Endothelial cell of umbilical vein (primary cell): ENCODE measurements at regions not wholly inside any gene's neighbourhood (a gene's known extent, or its start where the extent isn't known, plus 50 kb on each side); places are given as distances from the start of the nearest gene placed in this dataset.
"Not testable (repeated sequence)": the region's sequence is repeated elsewhere in the genome, so short reads cannot be mapped to it uniquely, and the experiment has no call there.

Experiments
- BruUV-seq: library from RNA; stranded (reverse); fragments of 400-500 nt; replicated peaks from 2 replicates; lab custom pipeline; 2021; lab: Mats Ljungman, UMichigan
- CTCF ChIA-PET: fragments of 300-600, 350-600 bp; sonication (Branson Sonifier 250); formaldehyde crosslinking; loops from one replicate; lab custom pipeline; 2021; ENCODE audit warnings: antibody characterized with exemption, inconsistent platforms; lab: Charles Lee
- POLR2A ChIA-PET: fragments of 300-600, 350-600 bp; sonication (Branson Sonifier 250); formaldehyde crosslinking; loops from one replicate; lab custom pipeline; 2021; ENCODE audit warnings: antibody characterized with exemption, inconsistent platforms; lab: Charles Lee
- DNase-seq: peaks from one replicate; pipeline ENCODE4 v3.0.0-alpha.2; 2011; ENCODE audit warnings: low read depth, low spot score
- FAIRE-seq: peaks from 2 replicates; lab custom pipeline; 2011; peaks lifted over from hg19 to GRCh38; lab: Jason Lieb, UNC
- H2AFZ ChIP-seq: 2 replicates; pipeline ENCODE4 v1.6.0; 2012; ENCODE audit warnings: low read depth, low read length, control low read depth, inconsistent platforms
- H3K27ac ChIP-seq: 2 replicates; pipeline ENCODE4 v1.5.1; 2011; ENCODE audit warnings: low read depth, mild to moderate bottlenecking, control low read depth, low read length, moderate library complexity; ENCODE audit not compliant: insufficient read depth
- H3K27me3 ChIP-seq, 2 experiments: 2 replicates each; pipeline versions ENCODE4 v1.6.0 to v1.6.1; 2011; ENCODE audit warnings: low read length in 2 of 2, mixed read lengths in 1 of 2; ENCODE audit not compliant: control insufficient read depth in 2 of 2, insufficient read depth in 2 of 2
- H3K36me3 ChIP-seq, 2 experiments: 2 replicates in 1 of 2; 3 replicates in 1 of 2; pipeline ENCODE4 v1.5.1; 2011; ENCODE audit warnings: low read length in 2 of 2, mild to moderate bottlenecking in 1 of 2, moderate library complexity in 1 of 2; ENCODE audit not compliant: control insufficient read depth in 2 of 2, insufficient read depth in 2 of 2; ENCODE audit errors: extremely low read depth in 1 of 2
- H3K4me1 ChIP-seq: 3 replicates; pipeline ENCODE4 v1.5.1; 2011; ENCODE audit warnings: mild to moderate bottlenecking, low read length; ENCODE audit not compliant: control insufficient read depth, insufficient read depth; ENCODE audit errors: extremely low read depth
- H3K4me2 ChIP-seq: 2 replicates; pipeline ENCODE4 v1.6.1; 2011; ENCODE audit warnings: low read length, control low read depth, mixed read lengths; ENCODE audit not compliant: insufficient read depth
- H3K4me3 ChIP-seq, 3 experiments: fragments of 200-600 bp in 1 of 3; sonication (generic), shearing (Covaris generic) in 1 of 3; replicated peaks in 1 of 3; 2 replicates each; pipeline ENCODE4 v1.5.1; 2011 to 2016; ENCODE audit warnings: control low read depth in 3 of 3, low read length in 3 of 3, mild to moderate bottlenecking in 2 of 3, inconsistent platforms in 1 of 3, low read depth in 1 of 3, moderate library complexity in 1 of 3; ENCODE audit not compliant: insufficient read depth in 1 of 3
- H3K79me2 ChIP-seq: 2 replicates; pipeline ENCODE4 v1.6.0; 2012; ENCODE audit warnings: low read length, inconsistent platforms; ENCODE audit not compliant: control insufficient read depth, insufficient read depth
- H3K9ac ChIP-seq: replicated peaks from 2 replicates; pipeline ENCODE3; 2011; ENCODE audit warnings: low read length, control low read depth; ENCODE audit not compliant: insufficient read depth; ENCODE audit errors: extremely low read depth
- H3K9me1 ChIP-seq: replicated peaks from 3 replicates; pipeline ENCODE4 v1.6.0; 2011; ENCODE audit warnings: mild to moderate bottlenecking, low read length; ENCODE audit not compliant: control insufficient read depth, insufficient read depth; ENCODE audit errors: extremely low read depth
- H3K9me3 ChIP-seq: replicated peaks from 2 replicates; pipeline ENCODE4 v1.5.1; 2012; ENCODE audit warnings: low read length, inconsistent platforms; ENCODE audit not compliant: control insufficient read depth, insufficient read depth
- H4K20me1 ChIP-seq: replicated peaks from 2 replicates; pipeline ENCODE3; 2011; ENCODE audit warnings: mild to moderate bottlenecking, low read length; ENCODE audit not compliant: control insufficient read depth, insufficient read depth; ENCODE audit errors: extremely low read depth
- CTCF ChIP-seq, 2 donors: IDR thresholded peaks; 1 replicate in 1 of 2; 2 replicates in 1 of 2; pipeline ENCODE4 v1.5.1; 2011; ENCODE audit warnings: low read length in 2 of 2, mild to moderate bottlenecking in 2 of 2, moderate library complexity in 2 of 2, control low read depth in 1 of 2, inconsistent platforms in 1 of 2, low read depth in 1 of 2; ENCODE audit not compliant: insufficient read depth in 1 of 2; ENCODE audit errors: extremely low read depth in 1 of 2
- EZH2 ChIP-seq: IDR thresholded peaks from 2 replicates; pipeline ENCODE4 v1.6.1; 2012; ENCODE audit warnings: borderline replicate concordance, low read depth, mild to moderate bottlenecking, moderate library complexity, low read length, inconsistent platforms; ENCODE audit not compliant: severe bottlenecking
- FOS ChIP-seq: IDR thresholded peaks from 2 replicates; pipeline ENCODE4 v1.6.1; 2011; ENCODE audit warnings: mild to moderate bottlenecking, low read length, moderate library complexity, borderline replicate concordance; ENCODE audit not compliant: insufficient read depth
- GATA2 ChIP-seq: IDR thresholded peaks from 2 replicates; pipeline ENCODE4 v1.7.0; 2011; ENCODE audit warnings: low read depth, mild to moderate bottlenecking, moderate library complexity, mixed read lengths, low read length; ENCODE audit not compliant: insufficient read length, insufficient read depth
- JUN ChIP-seq: IDR thresholded peaks from 2 replicates; pipeline ENCODE4 v1.6.1; 2011; ENCODE audit warnings: borderline replicate concordance, low read depth; ENCODE audit not compliant: insufficient read length, insufficient read depth
- MAX ChIP-seq: IDR thresholded peaks from 2 replicates; pipeline ENCODE4 v1.6.1; 2011; ENCODE audit not compliant: insufficient read depth, insufficient read length
- MYC ChIP-seq: IDR thresholded peaks from one replicate; pipeline ENCODE4 v1.6.1; 2011; ENCODE audit warnings: mild to moderate bottlenecking, low read depth, low read length
- POLR2A ChIP-seq: IDR thresholded peaks from 2 replicates; pipeline ENCODE4 v1.6.1; 2012; ENCODE audit warnings: low read depth, mild to moderate bottlenecking, control low read depth, low read length
- POLR2AphosphoS5 ChIP-seq: IDR thresholded peaks from 2 replicates; pipeline ENCODE4 v1.6.1; 2012; ENCODE audit warnings: low read depth, mild to moderate bottlenecking, control low read depth, low read length, moderate library complexity; ENCODE audit not compliant: insufficient read depth
- dilution Hi-C: fragments of 300-500 bp; cut with MboI; formaldehyde crosslinking; loops from one replicate; pipeline ENCODE4 v1.15.0; 2019; ENCODE audit warnings: low sequenced_read_pairs; ENCODE audit not compliant: extremely low pct_ligation_motif_present
- intact Hi-C: fragments of 100-400 bp; cut with micrococcal nuclease; formaldehyde crosslinking; loops from one replicate; pipeline ENCODE4 v1.10.0; 2022

- CTCF ChIA-PET, result interaction anchor here (1.0 to 1.6 kb wide), 3 partner anchors 9 to 11 kb away, joined by 4 to 5 read pairs (median 4); no protein-coding TSS in a partner anchor
- FAIRE-seq (peak; percentile 50), DNase-seq (no peak)
- Histone ChIP-seq H3K9me3 (no peaks in the 10 kb centered on the region), H3K4me1 (no peaks in the 10 kb centered on the region), H3K27ac (no peak overlapping the region), H3K4me3 (no peak overlapping the region), H2AFZ (no peak overlapping the region), H3K4me2 (no peak overlapping the region), H3K9ac (no peak overlapping the region), H3K27me3 (no peaks in the 10 kb centered on the region), H3K9me1 (no peaks in the 10 kb centered on the region), H3K36me3 (no peaks in the 10 kb centered on the region), H3K79me2 (no peaks in the 10 kb centered on the region), H4K20me1 (no peaks in the 10 kb centered on the region)
- POLR2A ChIA-PET, result no interaction called here
- no TSS peak for BruUV-seq
- TF ChIP-seq EZH2 (no peak), POLR2AphosphoS5 (no peak), JUN (no peak), FOS (no peak), POLR2A (no peak), GATA2 (no peak), MAX (no peak), CTCF (IDR thresholded peaks at IDR 0.05; ENCODE audit: extremely low read depth in 1 of 2, insufficient read depth in 1 of 2, low read depth in 1 of 2, low read length in 2 of 2) (no peak), MYC (no peak)
- dilution Hi-C loops, result no loop called here
- intact Hi-C loops, result no loop called here
These were observed 479.8 kb downstream of the PLOD2 start for GRCh38 chr3:145681181-145681580.

- DNase-seq, H3K4me2 ChIP-seq, intact Hi-C loops, POLR2A ChIA-PET, CTCF ChIA-PET, H4K20me1 ChIP-seq, H3K9ac ChIP-seq, H3K9me1 ChIP-seq, H3K79me2 ChIP-seq, H3K27me3 ChIP-seq, FAIRE-seq, dilution Hi-C loops, H3K4me1 ChIP-seq, BruUV-seq, H2AFZ ChIP-seq, H3K4me3 ChIP-seq, H3K36me3 ChIP-seq, H3K9me3 ChIP-seq, H3K27ac ChIP-seq: not testable (repeated sequence)
These were observed 473.0 kb downstream of the PLOD2 start for GRCh38 chr3:145687978-145688377.
